ENCODE measurements at regions not wholly inside any gene's neighbourhood (a gene's known extent, or its start where the extent isn't known, plus 50 kb on each side); places are given as distances from the start of the nearest gene placed in this dataset.

GRCh38 chr4:117284736-117285135, 199.4 kb upstream of the TRAM1L1 start:
- H3K27ac ChIP-seq: no peak overlapping the region
- no peaks in the 10 kb centered on the region for H3K27me3 ChIP-seq
- H3K9me3 ChIP-seq: no peaks in the 10 kb centered on the region
- TF ChIP-seq, protein P1, sequence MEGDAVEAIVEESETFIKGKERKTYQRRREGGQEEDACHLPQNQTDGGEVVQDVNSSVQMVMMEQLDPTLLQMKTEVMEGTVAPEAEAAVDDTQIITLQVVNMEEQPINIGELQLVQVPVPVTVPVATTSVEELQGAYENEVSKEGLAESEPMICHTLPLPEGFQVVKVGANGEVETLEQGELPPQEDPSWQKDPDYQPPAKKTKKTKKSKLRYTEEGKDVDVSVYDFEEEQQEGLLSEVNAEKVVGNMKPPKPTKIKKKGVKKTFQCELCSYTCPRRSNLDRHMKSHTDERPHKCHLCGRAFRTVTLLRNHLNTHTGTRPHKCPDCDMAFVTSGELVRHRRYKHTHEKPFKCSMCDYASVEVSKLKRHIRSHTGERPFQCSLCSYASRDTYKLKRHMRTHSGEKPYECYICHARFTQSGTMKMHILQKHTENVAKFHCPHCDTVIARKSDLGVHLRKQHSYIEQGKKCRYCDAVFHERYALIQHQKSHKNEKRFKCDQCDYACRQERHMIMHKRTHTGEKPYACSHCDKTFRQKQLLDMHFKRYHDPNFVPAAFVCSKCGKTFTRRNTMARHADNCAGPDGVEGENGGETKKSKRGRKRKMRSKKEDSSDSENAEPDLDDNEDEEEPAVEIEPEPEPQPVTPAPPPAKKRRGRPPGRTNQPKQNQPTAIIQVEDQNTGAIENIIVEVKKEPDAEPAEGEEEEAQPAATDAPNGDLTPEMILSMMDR (IDR thresholded peaks at IDR 0.05): no peak
- TF ChIP-seq POLR2A (IDR thresholded peaks at IDR 0.05): no peak
- no peak for DNase-seq
- H3K4me3 ChIP-seq: no peak overlapping the region
- H3K36me3 ChIP-seq: no peaks in the 10 kb centered on the region
- H3K4me1 ChIP-seq: no peaks in the 10 kb centered on the region

GRCh38 chr4:117293784-117294183, 208.4 kb upstream of the TRAM1L1 start:
- H3K4me3 ChIP-seq: no peak overlapping the region
- H3K36me3 ChIP-seq: no peaks in the 10 kb centered on the region
- H3K9me3 ChIP-seq: no peaks in the 10 kb centered on the region
- H3K27me3 ChIP-seq: no peaks in the 10 kb centered on the region
- H3K27ac ChIP-seq: no peak overlapping the region
- TF ChIP-seq, protein P1 (IDR thresholded peaks at IDR 0.05): no peak
- TF ChIP-seq POLR2A (IDR thresholded peaks at IDR 0.05): no peak
- no peak for DNase-seq
- H3K4me1 ChIP-seq: no peaks in the 10 kb centered on the region

- no peak for TF ChIP-seq POLR2A (IDR thresholded peaks at IDR 0.05)
- TF ChIP-seq, protein P1 (IDR thresholded peaks at IDR 0.05): no peak
- no peaks in the 10 kb centered on the region for H3K4me1 ChIP-seq
- no peaks in the 10 kb centered on the region for H3K9me3 ChIP-seq
- no peaks in the 10 kb centered on the region for H3K27me3 ChIP-seq
- no peak overlapping the region for H3K4me3 ChIP-seq
- H3K36me3 ChIP-seq: no peaks in the 10 kb centered on the region
- DNase-seq: no peak
- H3K27ac ChIP-seq: no peak overlapping the region
Measured at GRCh38 chr4:117302226-117302625, 216.8 kb upstream of the TRAM1L1 start.

GRCh38 chr4:117311215-117311614, 225.8 kb upstream of the TRAM1L1 start:
- no peak for DNase-seq
- H3K27me3 ChIP-seq: no peaks in the 10 kb centered on the region
- no peak overlapping the region for H3K4me3 ChIP-seq
- H3K27ac ChIP-seq: no peak overlapping the region
- H3K36me3 ChIP-seq: no peaks in the 10 kb centered on the region
- no peaks in the 10 kb centered on the region for H3K4me1 ChIP-seq
- H3K9me3 ChIP-seq: no peaks in the 10 kb centered on the region
- no peak for TF ChIP-seq POLR2A (IDR thresholded peaks at IDR 0.05)
- TF ChIP-seq, protein P1 (IDR thresholded peaks at IDR 0.05): no peak

DNA sequence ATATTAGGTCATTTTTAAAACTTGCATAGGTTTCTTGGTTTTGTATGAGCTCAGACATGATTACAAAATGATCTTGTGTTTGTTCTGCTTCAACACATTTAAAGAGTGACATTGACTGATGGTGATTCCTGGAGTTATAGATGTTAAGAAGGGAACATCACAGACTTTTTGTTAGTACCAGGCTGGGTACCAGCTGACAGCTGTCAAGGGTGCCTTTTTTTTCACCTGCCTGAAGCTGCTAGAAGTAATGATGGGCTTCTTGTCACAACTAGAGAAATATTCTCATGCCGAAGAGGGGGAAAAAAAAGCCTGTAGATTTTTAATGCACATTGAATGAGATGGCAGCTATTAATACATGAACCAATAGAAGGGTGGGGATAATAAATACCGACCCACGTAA, 226.6 kb upstream of the TRAM1L1 start:
- H3K4me3 ChIP-seq: no peak overlapping the region
- H3K27me3 ChIP-seq: no peaks in the 10 kb centered on the region
- no peak for DNase-seq
- no peaks in the 10 kb centered on the region for H3K36me3 ChIP-seq
- no peak for TF ChIP-seq POLR2A (IDR thresholded peaks at IDR 0.05)
- TF ChIP-seq, protein P1 (IDR thresholded peaks at IDR 0.05): no peak
- H3K9me3 ChIP-seq: no peaks in the 10 kb centered on the region
- H3K4me1 ChIP-seq: no peaks in the 10 kb centered on the region
- no peak overlapping the region for H3K27ac ChIP-seq

DNA sequence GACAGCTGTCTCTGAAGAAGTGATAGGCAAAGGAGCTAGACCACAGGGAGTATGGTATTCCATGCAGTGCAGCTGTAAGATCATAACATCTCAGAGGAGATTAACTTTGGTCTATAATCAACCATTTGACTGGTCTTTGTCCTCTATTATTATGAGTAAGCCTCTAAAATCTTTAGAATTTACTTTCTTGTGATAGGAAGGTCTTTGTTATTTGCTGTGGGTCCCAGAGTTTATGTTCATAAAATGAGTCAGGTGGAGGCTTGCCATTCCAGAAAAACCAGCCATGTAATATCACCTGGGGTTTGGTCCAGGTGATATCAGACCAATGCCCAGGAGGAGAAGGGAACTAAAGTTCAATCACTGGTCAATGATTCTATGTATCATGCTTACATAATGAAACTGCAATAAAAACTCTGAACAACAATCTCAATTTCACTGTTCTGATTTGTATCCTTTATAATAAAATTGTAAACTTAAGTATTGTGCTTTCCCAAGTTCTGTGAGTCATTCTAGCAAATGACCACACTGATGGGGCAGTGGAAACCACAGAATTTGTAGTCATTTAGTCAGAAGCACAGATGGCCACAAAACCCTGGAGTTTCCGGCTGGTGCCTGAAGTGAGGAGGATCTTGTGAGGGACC, 239.6 kb upstream of the TRAM1L1 start:
- H3K36me3 ChIP-seq: no peaks in the 10 kb centered on the region
- no peaks in the 10 kb centered on the region for H3K4me1 ChIP-seq
- no peaks in the 10 kb centered on the region for H3K27me3 ChIP-seq
- no peak overlapping the region for H3K4me3 ChIP-seq
- DNase-seq: no peak
- no peaks in the 10 kb centered on the region for H3K9me3 ChIP-seq
- no peak for TF ChIP-seq POLR2A (IDR thresholded peaks at IDR 0.05)
- TF ChIP-seq, protein P1 (IDR thresholded peaks at IDR 0.05): no peak
- H3K27ac ChIP-seq: no peak overlapping the region

Data from Peyer's patch (tissue), 4 donors.